ENCODE measurements at regions not wholly inside any gene's neighbourhood (a gene's known extent, or its start where the extent isn't known, plus 50 kb on each side); places are given as distances from the start of the nearest gene placed in this dataset.

DNA sequence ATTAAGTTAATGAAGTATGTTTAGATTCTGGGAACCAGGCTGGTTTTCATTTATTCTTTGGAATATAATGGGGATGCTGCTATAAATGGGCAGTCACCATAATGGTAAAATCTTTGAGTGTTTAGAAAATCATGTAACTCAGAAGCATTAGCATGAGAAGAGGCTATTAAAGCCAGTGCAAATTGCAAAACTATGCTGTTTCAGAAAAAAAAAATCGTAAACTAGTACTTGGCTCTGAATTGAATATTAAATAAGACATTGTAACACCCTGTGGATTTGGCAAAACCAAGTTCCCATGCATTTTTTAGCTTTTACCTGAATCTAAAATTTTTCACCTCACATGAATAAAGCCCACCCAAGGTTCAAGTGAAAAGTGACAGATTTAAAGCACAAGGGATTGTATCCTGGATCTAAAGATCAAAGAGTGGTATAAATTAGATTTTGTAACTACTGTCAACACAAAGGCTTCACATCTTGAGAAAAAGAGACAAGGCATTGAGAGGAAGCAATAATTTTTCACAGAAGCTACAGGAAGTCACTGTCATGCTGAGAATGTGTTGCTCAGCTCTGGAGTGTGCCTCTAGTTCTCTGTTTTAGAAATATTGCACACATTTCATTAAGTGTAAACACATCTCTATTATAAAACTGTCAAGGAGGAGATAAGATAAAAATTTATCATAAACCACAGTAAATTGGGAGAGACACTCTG, 142.2 kb downstream of the ABCA8 start:
- no peak for DNase-seq

DNA sequence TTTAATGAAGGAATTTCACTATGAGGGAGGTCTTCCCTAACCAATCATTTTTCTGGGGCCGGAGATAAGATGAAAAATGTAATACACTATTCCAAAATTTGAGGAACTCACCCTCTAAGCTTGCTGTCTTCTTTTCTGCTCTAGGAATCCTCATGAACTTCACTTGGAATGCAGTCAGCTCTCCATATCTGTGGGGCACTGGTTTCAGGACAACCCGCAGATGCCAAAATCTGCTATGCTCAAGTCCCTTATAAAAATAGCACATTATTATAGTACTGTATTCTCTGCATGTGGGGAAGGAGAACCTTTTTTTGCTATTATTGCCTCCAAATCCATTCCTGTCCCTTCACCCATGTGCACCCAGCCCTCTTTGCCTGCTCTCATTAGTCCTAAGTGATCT, 146.0 kb downstream of the ABCA8 start:
- no peak for DNase-seq

DNA sequence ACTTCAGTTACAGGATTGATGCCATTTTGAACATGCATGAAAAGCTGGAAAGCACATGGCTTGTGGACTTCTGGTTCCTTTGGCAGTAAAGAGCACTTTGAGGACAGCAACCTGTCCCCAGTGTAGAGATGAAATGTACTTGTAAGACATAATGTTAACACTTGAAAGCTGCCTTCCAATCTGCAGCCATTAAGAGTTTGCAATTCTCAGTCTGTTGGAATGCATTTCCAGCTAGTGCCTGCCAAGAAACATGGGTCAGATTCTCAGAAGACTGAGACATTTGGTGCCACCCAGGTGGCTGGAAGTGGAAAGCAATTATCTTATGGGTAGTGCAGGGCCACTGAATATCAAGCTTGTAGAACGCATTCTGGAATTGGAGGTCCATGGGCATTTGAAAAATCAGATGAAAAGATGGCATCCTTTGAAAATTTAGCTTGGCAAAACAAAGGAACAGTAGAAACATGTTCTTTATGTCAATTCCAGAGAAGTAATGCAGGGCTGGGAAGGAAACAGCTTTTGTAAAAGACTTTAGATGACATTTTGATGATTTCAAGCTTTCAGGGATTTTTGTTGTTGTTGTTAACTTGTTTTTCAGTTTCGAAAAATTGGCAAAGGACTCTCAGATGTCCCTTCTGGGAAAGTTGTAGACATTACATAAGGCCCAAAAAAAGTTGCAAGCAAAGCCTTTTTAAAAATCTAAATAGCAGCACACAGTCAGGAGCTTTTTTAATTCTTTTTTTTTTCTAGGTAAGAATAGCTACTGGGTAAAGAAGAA, 147.0 kb downstream of the ABCA8 start:
- no peak for DNase-seq

DNA sequence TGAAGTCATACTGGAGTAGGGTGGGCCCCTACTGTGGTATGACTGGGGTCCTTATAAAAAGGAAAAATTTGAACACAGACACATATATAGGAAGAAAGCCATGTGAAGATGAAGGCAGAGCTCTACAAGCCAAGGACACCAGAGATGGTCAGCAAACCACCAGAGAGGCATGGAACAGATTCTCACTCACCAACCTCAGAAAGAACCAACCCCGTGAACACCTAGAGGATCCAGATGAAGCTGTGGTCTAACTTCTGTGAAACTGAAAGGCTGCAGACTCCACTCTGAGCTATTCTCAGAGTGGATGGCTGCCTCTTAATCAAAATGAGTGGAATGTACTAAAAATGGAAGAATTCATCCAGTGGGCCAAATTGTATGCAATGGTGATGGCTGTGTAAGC, 149.6 kb downstream of the ABCA8 start:
- no peak for DNase-seq

DNA sequence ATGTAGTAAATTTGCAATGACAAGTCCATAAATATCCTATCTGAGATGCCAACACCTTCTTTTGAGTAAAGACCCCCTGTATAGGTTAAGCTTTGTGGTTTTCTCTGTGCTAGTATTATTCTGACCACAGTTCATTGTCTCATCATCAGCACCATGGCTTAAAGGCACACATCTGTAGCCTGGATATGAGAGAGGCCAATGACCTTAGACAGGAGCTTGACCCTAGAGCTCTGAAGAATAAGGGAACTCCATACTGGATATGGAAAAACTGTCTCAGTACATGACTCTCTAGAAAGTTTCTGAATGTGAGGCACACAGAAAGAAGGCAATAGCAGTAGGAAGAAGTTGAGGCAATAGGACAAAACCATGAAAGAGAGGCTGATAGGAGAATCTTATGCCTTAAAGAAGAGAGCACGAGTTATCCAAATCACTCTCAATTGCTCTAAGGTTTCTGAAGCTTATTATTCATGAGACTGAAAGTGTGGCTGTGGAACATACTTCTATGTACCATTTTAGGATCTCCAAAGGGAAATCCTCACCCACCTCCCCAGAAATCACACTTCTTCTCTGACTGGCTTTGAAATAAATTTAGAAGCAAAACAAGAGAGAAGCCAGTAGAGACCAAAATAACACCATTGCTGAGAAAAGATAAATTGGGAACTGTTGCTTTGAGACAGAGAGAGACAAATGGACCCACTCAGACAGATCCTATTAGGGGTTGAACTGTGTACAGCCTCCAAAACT, 150.2 kb downstream of the ABCA8 start:
- DNase-seq: no peak

DNA sequence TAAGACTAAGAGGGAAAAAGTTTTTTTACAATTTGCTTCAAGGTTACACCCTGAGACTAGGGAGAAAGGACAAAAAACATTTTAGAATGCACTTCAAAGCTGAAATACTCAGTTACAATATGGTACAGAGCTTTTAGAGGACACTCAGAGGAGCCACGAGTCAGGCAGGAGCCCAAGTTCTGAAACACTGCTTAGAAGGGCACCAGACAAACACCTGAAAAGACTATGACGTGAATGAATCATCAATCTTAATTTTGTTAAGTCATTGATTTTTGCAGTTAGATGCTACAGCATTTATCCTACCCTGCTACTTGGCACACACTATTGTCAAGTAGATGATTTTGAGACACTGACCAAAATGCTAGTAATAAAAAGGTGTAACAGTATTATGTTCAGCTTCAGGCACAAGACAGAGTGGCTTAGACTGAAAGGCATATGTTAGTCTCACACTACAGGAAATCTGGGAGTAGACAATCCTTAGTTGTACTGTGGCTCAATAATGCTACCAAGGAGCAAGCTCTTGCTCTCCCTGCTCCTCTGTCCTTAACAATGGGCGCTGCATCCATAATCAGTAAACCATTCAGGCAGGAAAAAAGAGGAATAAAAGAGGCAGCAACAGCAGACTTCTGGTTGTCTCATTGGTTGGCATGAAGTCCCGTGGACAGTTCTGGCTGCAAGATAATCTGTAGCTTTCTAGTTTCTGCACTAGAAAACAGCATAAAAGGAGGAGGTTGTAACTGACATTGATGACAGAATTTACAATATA, 151.8 kb downstream of the ABCA8 start:
- DNase-seq: no peak

DNA sequence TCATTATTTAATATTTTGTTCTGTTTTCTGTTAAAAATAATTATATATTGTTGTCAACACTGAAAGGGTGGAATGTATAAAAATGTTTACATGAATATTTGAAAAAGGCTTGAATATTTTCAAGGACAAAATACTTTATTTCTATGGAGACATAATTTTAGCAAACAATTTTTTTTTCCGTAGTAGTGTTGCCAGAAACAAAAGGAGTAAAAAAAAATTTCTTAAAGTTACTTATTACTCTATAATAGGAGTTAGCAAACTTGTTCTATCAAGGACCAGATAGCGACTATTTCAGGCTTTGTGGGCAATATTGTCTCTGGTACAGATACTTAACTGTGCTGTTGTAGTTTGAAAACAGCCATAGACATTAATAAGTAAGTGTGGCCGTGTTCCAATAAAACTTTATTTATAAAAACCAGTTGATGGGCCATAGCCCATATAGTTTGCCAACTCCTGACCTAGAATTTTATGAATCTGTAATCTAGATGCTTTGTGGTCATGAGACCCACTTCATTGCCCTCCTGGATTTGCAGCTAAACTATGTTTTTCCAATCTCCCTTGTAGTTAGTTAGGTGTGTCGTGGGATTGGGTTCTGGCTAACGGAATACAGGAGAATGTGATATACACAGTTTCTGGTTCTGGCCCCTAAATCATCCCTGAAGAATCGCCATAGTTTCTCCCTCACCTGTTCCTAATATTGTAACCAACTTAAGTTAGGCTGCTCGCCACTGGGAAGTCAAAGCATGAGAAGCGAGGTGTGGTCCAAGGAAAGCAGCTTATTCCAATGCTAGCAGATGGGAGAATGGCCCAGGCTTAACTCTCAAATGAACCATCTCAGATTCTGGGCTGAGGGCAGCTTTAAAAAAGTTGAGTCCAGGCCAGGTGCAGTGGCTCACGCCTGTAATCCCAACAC, 153.6 kb downstream of the ABCA8 start:
- DNase-seq: no peak

DNA sequence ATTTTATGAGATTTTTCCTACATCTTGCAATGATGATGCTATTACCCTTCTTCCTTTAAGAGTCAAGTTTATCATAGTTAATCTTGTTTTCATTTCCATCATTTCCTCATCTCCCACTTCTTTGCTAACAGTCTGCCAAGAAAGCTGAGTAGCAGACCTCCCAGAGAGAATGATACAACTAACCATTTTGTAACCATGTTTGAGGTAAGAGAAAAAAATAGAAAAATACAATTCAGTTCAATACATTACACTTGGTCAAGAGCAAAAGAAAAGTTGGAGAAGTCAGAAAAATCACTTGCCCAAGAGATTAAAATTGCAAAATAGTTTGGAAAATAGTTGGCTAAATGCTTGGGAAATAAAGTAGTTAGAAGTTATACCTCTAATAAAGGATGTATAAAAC, 154.4 kb downstream of the ABCA8 start:
- DNase-seq: no peak

DNA sequence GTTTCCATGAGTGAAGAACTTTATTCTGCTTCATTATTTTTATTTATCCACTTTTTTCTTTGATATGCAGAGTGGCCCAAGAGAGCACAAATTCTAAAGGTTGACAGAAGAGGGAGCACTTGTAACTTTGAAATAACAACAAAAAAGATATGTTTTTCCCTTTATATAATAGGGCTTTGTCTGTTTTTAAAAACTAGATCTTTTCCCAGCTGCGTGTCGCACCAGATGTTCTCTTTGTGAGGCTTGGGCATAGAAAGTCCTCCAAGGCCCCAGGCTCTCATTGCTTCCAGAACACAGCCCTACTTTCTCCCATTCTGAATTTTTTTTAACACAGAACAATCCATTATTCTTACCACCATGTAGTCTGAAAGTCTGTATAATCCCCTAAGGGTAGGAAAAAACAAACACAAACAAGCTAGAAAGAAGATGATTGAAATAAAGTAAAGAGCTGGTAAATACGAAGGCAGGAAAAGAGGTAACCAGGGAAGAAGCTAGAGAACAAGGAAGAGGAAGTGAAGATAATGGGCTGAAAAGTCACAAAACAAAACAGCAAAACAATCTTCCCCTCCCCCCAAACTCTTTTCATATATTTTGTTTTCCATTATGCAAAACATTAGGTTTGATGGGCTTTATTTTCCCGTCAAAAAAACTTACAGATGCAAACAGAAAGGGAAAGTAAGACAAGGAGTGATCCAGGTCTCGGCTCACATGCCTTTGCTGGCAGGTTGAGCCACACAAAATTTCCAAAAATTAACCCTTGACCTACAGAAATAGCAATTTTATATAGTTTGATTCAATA, 160.4 kb downstream of the ABCA8 start:
- DNase-seq: no peak

DNA sequence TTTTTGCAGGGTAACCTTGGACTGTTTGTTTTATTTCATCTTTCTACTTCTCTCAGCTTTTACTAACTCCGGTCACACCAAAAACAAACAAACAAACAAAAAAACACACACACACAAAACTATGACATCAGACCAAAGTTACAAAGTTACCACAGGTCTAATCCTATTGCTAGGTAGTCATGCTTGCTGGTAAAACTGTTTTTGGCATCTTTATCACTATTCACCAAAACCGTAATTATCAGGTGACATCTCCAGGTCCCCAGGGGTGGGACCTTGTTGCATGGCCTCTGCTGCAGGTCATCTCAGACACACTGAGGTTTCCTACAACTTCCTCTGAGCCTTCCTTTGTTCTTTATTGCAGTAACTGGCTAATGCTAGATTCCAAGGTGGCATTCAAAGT, 162.3 kb downstream of the ABCA8 start:
- no peak for DNase-seq

DNA sequence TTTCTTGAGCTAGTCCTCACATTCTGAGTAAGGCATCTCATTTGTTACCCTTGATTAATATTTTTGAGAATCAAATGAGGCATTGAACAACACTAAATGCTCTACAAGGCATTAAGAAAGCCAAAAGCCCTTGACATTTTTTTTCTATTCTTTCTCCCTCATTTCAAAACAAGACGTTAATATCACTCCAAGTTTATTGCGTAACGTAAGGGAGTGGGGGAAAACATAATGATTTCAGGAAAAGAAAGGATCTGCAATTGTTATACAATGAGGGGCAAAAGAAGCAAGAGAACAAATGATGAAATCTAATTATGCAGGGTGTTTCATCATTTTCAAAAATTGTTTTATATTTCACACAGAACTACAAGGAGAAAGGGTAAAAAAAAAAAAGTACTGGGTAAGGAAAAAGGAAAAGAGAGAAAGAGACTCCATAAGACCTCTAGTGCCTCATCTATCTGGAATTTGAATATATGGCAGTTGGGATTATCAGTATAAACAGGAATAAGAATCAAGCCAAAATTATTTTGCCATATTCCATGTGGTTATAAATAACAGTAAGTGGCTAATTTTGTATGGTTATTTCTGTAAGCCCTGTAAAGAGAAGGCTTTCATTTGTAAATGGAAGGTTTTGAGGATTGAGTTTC, 163.0 kb downstream of the ABCA8 start:
- DNase-seq: no peak

DNA sequence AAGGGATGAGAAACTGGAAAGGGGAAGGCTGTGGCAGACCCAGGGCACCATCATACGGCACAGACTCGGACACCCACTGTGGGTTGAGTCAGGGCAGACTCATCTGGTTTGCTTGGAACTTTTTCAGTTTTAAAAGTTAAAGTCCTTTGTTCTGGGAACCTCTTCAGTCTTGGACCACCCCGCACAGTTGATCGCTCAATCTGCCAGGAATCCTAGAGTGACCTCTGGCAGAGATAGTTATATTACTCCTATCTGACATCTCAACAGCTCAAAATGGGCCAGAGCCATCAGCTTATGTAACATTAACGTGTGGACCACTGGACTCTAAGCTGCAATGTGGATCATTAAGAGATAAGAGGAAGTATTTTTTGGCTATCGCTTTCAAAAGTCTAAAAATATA, 164.3 kb downstream of the ABCA8 start:
- DNase-seq: no peak

DNA sequence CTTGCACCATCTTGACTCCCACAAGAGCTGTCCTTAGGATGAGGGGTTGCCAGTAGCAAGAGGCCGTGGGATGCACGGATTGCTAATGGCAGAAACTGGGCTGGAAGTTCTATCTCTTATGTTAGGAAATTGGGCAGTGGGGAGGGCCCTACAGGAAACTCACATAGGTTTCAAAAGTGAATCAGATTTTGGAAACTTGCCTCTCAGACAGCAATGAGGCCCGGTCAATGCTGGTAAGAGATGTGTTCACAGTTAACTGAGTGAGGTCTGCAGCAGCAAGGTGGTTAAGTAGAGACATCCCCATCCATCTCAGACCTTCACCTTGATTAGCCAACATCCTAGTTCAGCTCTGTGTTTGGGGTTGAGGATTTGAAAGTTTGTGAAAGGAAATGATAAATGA, 164.7 kb downstream of the ABCA8 start:
- DNase-seq: no peak

DNA sequence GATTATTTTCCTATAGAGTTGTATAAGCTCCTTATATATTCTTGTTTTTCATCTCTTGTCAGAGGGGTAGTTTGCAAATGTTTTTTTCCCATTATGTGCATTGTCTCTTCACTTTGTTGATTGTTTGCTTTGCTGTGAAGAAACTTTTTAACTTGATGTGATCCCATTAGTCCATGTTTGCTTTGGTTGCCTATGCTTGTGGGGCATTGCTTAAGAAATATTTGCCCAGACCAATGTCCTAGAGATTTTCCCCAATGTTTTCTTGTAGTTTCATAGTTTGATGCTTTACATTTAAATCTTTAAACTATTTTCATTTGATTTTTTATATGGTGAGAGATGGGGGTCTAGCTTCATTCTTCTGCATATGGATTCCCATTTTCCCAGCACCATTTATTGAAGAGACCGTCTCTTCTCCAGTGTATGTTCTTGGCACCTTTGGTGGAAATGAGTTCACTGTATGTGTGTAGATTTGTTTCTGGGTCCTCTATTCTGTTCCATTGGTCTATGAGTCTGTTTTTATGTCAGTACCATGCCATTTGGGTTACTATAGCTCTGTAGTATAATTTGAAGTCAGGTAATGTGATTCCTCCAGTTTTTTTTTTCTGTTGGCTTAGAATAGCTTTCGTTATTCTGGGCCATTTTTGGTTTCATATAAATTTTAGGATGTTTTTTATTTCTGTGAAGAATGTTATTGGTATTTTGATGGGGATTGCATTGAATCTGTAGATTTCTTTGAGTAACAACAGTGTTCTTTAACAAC, 165.8 kb downstream of the ABCA8 start:
- DNase-seq: no peak

DNA sequence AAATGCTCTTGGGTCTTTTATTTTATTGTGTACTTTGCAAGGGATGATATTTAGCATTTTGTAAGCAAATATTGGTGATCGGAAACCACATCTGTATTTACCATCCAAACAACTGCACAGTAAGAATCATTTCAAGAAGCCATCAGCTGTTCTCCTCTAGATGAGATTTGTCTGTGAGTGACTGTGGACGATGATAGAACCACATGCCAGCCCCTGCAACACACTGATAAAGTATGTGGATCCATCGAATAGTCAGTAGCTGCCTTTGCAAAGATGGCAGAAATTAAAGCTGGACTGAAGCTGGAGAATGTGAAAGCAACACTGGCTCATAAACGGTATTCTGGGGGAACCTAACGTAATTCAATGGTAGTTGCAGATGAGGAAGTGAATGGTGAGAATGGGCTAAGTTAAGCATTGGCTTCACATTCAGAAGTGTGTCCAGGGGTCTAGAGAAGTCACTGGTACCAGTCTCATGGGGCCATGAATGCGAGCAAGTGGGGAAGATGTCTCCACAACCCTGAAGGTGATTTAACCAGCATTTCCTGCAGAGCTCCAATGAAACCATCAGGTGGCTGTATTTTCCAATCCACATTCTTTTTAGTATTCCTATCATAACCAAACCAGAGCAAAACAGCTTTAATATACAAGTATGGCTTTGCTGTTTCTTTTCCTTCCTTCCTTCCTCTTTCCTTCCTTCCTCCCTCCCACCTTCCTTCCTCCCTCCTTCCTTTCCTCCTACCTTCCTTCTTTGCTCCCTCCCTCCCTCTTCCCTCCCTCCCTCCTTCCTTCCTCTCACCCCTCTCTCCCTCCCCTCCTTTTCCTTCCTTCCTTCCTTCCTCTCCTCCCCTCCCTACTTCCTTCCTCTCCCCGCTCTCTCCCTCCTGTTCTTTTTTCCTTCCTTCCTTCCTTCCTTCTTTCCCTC, 169.4 kb downstream of the ABCA8 start:
- DNase-seq: no peak

DNA sequence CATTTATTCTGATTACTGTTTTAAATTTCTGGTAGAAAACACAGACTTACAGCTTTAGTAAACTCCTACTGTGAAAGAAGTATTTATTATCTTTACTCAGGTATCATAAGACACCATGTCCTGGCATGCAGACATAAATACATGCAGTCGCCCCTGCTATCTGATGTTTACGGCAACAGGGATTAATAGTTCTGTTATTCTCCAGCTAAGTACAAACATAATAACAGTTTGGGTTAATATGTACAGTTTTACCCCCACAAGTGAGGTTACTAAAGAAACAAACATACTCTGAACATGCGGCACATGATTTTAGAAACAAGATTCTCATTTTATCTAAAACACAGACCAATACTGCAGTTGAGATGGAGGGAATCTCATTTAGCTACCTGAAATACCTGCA, 170.8 kb downstream of the ABCA8 start:
- no peak for DNase-seq

DNA sequence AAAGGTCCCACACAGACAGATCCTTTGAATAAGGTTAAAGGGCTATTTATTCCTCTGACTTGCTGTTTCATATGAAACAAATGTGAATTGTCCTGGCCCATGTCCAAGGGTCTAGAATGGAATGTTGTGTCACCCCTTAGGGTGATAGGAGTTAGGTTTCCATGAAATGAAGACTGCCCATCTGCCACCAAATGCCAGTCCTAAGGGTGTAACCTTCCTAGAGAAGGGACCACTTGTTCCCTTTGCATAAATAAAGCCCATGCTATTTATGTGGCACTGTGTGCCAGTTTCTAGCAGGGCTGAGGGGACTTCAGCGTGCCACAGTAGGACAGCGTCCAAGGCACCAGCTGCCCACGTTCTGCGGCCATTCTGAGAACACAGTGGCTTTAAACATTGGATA, 171.3 kb downstream of the ABCA8 start:
- DNase-seq: no peak

DNA sequence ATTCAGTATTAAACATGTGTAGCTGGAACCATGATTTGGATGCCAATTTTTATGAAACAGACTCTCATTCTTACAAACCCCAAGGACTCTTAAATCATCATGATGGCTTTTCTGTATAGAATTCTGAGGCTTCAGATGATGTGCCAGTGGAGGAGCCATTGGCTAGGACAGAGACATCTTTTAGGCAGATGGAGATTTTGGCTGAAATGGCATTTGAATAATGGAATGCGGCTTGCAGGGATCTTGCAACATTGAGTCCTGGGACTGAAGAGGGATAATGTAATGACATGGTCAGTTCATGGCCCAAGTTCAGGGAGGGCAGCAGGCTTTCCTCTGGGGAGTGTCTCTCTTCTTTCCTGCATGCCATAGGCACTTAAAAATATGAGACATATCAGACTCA, 172.4 kb downstream of the ABCA8 start:
- no peak for DNase-seq

DNA sequence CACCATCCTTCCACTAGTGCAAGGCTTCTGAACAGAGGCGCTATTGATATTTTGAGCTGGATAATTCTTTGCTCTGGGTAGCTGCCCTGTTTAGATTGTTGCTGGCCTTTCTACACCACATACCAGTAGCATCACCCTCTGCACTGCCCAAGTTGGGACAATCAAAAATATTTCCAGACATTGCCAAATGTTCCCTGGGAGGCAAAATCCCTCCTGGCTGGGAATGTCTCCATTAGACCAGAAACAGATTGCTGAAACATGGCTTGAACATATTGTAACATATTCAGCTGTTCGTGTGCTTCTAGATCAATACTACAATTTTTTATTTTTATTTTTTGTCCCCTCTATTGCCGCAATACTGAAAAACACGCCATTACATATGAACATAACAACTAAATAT, 174.6 kb downstream of the ABCA8 start:
- no peak for DNase-seq
